ENCODE measurements at regions not wholly inside any gene's neighbourhood (a gene's known extent, or its start where the extent isn't known, plus 50 kb on each side); places are given as distances from the start of the nearest gene placed in this dataset.

- DNase-seq, result no peak
Measured at GRCh38 chr10:64458306-64458705, 937.1 kb downstream of the REEP3 start.

DNA sequence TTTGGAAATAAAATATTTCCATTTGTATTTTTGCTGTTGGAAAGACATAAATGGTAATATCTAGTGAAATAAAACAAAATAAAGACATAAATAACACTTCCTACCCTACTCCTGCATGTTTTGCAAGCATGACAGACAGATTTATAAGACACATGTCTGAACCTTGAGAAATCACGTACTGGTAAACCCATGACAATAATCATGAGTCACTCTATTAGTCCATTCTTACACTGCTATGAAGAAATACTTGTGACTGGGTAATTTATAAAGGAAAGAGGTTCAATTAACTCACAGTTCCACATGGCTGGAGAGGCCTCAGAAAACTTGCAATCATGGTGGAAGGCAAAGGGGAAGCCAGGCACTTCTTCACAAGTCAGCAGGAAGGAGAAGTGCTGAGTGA is 942.2 kb downstream of the REEP3 start:
- DNase-seq, result no peak

DNA sequence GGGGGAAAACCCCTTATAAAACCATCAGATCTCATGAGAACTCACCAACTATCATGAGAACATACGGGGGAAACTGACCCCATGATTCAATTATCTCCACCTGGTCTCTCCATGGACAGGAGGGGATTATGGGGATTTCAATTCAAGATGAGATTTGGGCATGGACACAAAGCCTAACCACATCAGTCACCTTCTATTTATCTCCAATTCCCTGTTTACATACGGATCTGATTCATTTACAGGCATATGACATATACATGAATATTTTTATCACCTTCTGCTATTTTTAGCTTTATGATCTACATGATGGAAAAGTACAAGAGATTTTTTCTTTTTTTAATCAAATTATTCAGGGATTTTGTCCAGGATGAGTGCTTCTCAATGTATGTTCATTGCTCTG is 944.5 kb downstream of the REEP3 start:
- no peak for DNase-seq

- no peak for DNase-seq
Measured at GRCh38 chr10:64468219-64468618, 947.0 kb downstream of the REEP3 start.

GRCh38 chr10:64476506-64476905 is 955.3 kb downstream of the REEP3 start:
- DNase-seq, result no peak

DNA sequence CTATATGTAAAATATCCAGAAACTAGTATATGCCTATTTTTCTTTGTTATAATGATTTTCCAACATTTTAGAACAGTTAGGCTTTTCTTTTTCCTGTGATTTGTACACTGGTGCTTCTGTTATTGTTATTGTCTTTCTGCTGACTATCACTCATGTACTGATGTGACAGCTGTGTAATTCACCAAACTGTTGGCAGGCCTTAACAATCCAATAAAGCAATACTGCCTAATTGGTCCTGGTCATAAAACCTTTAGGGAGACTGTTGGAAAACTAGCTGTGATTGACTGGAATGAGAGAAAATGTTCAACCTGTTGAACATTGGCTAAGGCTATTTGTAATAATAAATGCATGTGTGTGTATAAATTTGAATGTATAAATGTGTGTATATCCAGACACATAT is 956.6 kb downstream of the REEP3 start:
- DNase-seq, result no peak

DNA sequence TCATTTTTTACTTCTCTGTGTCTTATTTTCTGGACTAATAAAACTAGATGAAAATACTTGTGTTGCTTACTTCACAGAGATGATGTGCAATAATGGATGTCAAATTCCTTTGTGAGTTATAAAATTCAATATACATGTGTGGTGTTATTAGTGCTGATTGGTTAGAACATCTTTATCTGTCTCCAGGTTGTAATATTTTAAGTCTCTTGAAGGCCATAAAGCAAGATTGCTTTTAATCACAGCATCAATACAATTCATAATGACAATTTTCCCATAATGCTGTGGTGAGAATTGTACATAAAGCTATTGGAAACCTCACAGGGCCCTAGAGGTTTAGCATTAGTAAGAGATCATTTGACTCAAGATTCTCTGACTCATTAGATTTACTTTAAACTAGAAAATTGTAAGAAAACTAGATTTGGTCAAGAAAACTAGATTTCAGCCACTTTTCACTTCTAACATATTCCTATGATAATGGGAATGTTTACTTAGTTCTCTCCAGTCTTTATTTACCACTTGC is 963.7 kb downstream of the REEP3 start:
- no peak for DNase-seq

- no peak for DNase-seq
Measured at GRCh38 chr10:64486149-64486548, 964.9 kb downstream of the REEP3 start.

- DNase-seq, result no peak
Measured at GRCh38 chr10:64486901-64487300, 965.7 kb downstream of the REEP3 start.

DNA sequence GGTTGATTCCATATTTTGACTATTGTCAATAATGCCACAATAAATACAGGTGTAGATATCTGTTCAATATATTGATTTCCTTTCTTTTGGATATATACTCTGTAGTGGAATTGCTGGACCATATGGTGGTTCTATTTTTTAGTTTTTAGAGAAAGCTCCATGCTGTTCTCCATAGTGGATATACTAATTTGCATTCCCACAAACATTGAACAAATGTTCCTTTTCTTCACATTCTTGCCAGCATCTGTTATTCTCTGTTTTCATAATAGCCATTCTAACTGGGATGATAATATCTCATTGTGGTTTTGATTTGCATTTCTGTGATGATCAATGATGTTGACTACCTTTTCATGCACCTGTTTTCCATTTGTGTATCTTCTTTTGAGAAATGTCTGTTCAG is 973.7 kb downstream of the REEP3 start:
- no peak for DNase-seq

GRCh38 chr10:64497306-64497705 is 976.1 kb downstream of the REEP3 start:
- DNase-seq, result no peak

GRCh38 chr10:64501807-64502206 is 980.6 kb downstream of the REEP3 start:
- no peak for DNase-seq

- DNase-seq, result no peak
Measured at GRCh38 chr10:64502936-64503335, 981.7 kb downstream of the REEP3 start.

DNA sequence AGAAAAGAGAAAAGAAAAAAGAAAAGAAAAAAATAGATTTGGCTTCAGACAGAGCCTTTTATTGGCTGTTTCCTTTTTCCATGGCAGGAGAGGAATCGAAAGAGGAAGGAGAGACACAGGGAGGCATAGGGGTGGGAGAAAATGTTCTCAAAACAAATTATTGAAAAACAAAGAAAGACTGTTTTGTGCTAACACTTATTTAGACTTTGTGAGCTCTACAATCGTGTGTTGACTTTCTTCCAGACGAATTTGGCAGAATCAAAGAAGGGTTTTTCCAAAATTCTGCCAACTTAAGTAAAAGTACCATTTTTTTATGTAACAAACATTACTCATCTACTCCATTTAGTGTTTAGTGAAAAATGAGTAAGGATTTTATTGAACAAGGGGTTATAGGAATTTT is 982.2 kb downstream of the REEP3 start:
- DNase-seq, result no peak

- DNase-seq, result no peak
Measured at GRCh38 chr10:64505501-64505900, 984.3 kb downstream of the REEP3 start.

GRCh38 chr10:64506963-64507362 is 985.8 kb downstream of the REEP3 start:
- DNase-seq, result no peak

DNA sequence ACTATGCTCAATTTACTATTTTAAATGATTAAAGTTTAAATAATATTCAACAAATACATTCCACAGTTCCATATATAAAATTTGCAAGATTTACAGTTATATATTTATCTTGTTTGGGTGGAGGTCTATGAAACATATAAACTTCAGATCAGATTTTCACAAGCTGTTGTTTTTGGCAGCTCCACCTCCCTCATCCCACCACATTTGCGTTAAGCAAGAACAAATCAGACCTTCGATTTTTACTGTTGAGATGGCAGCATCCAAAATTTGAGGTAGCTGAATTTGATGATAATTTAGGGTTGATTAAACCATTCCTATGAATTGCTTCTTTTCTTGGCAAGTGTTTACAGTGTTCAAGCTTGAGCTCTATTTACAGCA is 986.4 kb downstream of the REEP3 start:
- DNase-seq, result no peak

DNA sequence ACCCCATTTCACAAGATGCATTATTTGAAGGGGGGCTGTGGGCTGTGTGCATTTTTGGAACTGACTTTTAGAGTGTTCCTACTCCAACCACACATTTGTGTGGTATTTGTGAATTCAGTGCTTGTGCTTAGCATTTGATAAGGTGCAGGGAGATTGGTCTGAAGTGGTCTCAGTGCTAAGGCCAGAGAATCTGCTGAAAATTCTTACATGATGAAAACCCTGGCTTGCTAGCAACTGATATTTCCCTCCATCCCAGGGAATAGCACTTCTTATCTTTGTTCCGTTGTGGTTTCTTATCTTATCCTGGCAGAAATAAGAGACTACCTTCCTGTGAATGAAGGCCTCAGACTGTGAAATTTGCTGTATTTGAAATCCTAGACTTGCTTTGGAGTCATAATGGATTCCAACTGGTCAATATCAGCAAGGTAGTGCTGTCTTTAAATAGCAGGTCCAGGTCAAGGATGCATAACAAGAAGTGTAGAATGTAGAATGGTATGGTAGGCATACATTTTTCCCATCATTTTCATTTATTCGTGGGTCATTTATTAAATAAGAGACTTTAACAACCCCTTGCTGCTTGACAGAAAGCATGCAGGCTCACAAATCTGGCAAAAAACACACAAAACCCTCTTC is 986.9 kb downstream of the REEP3 start:
- DNase-seq, result no peak

DNA sequence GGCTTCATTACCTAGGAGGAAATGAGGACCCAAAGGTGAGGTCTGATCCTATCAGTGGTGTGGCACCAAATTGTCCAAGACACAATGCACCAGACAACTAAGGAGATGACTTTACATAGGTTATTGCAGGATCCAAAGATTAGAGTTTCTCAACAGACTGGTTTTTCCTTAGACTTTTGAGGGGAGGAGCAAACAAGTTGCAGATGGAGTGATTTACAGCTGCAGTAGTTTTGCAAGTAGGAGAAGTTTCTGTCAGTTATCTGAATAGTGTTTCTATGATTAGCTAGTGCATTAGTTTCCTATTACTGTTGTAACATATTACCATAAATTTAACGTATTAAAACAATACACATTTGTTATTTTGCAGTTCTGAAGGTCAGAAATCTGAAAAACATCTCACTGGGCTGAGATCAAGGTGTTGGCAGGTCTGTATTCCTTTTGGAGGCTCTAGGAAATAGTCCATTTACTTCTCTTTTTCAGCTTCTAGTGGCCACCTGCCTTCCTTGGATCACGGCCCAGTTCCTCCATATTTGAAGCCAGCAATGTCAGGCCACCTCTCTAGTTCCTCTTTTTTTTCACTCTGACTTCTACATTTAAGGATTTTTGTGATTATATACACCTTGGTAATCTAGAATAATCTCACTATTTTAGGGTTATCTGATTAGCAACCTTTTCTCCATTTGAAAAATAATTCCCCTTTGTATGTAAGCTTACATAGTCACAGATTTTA is 994.9 kb downstream of the REEP3 start:
- DNase-seq, result no peak

DNA sequence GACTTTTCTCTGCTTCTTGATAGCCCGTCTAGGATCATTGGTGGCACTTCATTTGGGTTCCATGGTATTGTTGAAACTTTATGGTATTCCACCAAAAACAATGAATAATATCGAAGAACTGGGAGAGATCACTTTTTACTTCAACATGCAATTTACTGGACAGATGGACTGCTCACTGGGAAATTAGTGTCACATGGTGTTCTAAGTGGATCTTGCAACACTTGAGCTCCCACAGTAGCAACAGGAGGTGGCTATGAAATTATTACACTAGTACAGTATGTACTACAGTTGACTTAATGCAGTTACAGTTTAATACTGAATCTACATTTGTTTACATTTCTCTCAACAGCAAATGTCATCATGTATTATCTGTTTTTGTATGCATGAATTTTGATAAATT is 997.3 kb downstream of the REEP3 start:
- no peak for DNase-seq

DNA sequence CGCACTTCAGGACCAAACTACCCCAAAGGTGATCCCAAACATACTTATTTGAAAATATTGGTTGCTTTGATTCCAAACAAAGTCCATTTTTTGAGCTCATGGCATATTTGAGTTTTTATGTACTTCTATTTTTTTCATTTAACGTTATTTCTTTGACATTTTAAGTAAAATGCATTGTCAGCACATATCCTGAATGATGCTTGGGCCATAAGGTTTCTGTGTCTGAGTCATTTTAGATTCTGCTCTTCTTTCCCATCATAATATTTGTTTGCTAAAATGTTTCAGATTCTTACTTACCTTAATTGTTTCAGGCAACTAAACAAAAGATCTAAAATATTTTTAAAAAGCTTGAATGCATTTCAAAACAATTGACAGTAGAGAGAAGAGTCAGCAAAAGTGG is 998.2 kb downstream of the REEP3 start:
- no peak for DNase-seq

DNA sequence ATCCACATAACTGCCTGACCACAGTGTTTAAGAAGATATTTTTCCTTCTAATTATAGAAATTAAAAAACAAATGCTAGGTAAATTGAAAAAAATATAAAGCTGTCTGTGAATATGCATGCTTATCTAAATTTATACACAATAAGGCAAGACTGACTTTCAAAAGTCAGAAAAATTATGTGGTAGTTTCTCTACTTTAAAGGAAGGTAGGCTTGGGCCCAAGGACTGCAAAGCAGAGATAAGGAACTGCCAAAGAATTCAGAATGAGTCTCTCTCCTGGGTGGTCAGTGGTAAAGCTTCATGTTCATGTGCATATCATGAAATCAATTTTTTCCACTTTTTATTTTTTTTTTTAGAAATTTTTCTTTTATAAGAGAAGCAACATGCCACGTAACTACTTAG is 998.6 kb downstream of the REEP3 start:
- no peak for DNase-seq

GRCh38 chr10:64523065-64523759 is 1002.0 kb downstream of the REEP3 start:
- no peak for DNase-seq
